ENCODE measurements at regions not wholly inside any gene's neighbourhood (a gene's known extent, or its start where the extent isn't known, plus 50 kb on each side); places are given as distances from the start of the nearest gene placed in this dataset.

DNA sequence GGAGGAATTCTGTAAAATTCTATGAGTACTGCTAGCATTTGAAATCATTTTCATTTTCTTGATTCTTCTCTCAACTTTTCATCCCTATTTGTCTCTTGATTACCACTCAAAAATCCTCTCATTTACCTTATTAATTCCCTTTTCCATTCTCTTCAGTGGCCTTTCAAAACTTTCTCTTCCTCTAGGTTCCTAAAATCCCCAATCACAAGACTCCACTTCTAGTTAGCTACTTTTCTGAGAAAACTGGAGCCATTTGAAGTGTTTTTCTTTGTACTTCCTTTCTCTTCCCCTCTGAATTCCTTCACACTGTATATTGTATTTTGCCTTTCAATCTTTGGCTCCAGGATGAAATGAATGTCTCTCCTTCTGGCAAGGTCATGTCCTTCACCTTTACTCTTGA is 61.3 kb upstream of the NR4A3 start (continued):
- TF ChIP-seq, protein P1, sequence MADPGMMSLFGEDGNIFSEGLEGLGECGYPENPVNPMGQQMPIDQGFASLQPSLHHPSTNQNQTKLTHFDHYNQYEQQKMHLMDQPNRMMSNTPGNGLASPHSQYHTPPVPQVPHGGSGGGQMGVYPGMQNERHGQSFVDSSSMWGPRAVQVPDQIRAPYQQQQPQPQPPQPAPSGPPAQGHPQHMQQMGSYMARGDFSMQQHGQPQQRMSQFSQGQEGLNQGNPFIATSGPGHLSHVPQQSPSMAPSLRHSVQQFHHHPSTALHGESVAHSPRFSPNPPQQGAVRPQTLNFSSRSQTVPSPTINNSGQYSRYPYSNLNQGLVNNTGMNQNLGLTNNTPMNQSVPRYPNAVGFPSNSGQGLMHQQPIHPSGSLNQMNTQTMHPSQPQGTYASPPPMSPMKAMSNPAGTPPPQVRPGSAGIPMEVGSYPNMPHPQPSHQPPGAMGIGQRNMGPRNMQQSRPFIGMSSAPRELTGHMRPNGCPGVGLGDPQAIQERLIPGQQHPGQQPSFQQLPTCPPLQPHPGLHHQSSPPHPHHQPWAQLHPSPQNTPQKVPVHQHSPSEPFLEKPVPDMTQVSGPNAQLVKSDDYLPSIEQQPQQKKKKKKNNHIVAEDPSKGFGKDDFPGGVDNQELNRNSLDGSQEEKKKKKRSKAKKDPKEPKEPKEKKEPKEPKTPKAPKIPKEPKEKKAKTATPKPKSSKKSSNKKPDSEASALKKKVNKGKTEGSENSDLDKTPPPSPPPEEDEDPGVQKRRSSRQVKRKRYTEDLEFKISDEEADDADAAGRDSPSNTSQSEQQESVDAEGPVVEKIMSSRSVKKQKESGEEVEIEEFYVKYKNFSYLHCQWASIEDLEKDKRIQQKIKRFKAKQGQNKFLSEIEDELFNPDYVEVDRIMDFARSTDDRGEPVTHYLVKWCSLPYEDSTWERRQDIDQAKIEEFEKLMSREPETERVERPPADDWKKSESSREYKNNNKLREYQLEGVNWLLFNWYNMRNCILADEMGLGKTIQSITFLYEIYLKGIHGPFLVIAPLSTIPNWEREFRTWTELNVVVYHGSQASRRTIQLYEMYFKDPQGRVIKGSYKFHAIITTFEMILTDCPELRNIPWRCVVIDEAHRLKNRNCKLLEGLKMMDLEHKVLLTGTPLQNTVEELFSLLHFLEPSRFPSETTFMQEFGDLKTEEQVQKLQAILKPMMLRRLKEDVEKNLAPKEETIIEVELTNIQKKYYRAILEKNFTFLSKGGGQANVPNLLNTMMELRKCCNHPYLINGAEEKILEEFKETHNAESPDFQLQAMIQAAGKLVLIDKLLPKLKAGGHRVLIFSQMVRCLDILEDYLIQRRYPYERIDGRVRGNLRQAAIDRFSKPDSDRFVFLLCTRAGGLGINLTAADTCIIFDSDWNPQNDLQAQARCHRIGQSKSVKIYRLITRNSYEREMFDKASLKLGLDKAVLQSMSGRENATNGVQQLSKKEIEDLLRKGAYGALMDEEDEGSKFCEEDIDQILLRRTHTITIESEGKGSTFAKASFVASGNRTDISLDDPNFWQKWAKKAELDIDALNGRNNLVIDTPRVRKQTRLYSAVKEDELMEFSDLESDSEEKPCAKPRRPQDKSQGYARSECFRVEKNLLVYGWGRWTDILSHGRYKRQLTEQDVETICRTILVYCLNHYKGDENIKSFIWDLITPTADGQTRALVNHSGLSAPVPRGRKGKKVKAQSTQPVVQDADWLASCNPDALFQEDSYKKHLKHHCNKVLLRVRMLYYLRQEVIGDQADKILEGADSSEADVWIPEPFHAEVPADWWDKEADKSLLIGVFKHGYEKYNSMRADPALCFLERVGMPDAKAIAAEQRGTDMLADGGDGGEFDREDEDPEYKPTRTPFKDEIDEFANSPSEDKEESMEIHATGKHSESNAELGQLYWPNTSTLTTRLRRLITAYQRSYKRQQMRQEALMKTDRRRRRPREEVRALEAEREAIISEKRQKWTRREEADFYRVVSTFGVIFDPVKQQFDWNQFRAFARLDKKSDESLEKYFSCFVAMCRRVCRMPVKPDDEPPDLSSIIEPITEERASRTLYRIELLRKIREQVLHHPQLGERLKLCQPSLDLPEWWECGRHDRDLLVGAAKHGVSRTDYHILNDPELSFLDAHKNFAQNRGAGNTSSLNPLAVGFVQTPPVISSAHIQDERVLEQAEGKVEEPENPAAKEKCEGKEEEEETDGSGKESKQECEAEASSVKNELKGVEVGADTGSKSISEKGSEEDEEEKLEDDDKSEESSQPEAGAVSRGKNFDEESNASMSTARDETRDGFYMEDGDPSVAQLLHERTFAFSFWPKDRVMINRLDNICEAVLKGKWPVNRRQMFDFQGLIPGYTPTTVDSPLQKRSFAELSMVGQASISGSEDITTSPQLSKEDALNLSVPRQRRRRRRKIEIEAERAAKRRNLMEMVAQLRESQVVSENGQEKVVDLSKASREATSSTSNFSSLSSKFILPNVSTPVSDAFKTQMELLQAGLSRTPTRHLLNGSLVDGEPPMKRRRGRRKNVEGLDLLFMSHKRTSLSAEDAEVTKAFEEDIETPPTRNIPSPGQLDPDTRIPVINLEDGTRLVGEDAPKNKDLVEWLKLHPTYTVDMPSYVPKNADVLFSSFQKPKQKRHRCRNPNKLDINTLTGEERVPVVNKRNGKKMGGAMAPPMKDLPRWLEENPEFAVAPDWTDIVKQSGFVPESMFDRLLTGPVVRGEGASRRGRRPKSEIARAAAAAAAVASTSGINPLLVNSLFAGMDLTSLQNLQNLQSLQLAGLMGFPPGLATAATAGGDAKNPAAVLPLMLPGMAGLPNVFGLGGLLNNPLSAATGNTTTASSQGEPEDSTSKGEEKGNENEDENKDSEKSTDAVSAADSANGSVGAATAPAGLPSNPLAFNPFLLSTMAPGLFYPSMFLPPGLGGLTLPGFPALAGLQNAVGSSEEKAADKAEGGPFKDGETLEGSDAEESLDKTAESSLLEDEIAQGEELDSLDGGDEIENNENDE (IDR thresholded peaks at IDR 0.05; ENCODE audit: insufficient replicate concordance, low read length): no peak
- TF ChIP-seq JUND (IDR thresholded peaks at IDR 0.05; ENCODE audit: low read length) (no peak), HDAC2 (IDR thresholded peaks at IDR 0.05; ENCODE audit: borderline replicate concordance in 1 of 2, low read depth in 2 of 2, low read length in 2 of 2) (no peak), TAF1 (IDR thresholded peaks at IDR 0.05; ENCODE audit: low read depth, low read length) (no peak)
- TF ChIP-seq, protein P2, sequence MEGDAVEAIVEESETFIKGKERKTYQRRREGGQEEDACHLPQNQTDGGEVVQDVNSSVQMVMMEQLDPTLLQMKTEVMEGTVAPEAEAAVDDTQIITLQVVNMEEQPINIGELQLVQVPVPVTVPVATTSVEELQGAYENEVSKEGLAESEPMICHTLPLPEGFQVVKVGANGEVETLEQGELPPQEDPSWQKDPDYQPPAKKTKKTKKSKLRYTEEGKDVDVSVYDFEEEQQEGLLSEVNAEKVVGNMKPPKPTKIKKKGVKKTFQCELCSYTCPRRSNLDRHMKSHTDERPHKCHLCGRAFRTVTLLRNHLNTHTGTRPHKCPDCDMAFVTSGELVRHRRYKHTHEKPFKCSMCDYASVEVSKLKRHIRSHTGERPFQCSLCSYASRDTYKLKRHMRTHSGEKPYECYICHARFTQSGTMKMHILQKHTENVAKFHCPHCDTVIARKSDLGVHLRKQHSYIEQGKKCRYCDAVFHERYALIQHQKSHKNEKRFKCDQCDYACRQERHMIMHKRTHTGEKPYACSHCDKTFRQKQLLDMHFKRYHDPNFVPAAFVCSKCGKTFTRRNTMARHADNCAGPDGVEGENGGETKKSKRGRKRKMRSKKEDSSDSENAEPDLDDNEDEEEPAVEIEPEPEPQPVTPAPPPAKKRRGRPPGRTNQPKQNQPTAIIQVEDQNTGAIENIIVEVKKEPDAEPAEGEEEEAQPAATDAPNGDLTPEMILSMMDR (IDR thresholded peaks at IDR 0.05; ENCODE audit: control extremely low read depth in 1 of 3, insufficient read depth in 1 of 3, low read depth in 1 of 3, low read length in 3 of 3): no peak
- TF ChIP-seq, protein P3, sequence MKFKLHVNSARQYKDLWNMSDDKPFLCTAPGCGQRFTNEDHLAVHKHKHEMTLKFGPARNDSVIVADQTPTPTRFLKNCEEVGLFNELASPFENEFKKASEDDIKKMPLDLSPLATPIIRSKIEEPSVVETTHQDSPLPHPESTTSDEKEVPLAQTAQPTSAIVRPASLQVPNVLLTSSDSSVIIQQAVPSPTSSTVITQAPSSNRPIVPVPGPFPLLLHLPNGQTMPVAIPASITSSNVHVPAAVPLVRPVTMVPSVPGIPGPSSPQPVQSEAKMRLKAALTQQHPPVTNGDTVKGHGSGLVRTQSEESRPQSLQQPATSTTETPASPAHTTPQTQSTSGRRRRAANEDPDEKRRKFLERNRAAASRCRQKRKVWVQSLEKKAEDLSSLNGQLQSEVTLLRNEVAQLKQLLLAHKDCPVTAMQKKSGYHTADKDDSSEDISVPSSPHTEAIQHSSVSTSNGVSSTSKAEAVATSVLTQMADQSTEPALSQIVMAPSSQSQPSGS (IDR thresholded peaks at IDR 0.05; ENCODE audit: low read length): no peak
